ENCODE measurements at regions not wholly inside any gene's neighbourhood (a gene's known extent, or its start where the extent isn't known, plus 50 kb on each side); places are given as distances from the start of the nearest gene placed in this dataset.

DNA sequence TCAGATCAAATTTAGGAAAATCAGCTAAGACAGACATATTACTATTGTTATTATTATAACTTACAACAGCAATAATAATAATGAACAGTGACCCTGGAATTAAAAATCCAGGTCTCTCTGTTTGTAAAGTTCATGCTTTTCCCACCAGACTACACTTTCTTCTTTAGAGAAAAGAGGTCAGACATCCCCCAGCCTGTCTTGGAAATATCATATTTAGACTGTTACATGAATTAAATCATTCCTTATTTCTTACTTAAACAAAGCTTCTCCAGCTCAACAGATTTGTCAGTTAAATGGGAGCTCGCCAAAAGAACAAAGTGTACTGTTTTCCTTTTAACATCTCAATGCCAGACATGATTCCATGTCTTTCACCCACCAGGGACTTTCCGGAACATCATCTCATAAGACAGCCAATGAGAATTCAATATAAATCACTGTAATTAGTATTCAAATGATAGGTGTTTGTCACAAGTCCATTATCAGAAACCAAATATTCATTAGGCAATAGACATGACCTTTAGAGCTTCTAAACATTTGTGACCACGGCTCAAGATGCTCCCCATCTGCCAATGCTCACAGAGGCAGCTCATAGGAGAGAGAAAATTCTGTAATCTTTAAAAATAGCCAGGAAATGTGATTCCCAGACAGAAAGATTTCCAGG lies 351.9 kb downstream of the ENC1 start:
- DNase-seq (ENCODE audit: low spot score), result no peak

DNA sequence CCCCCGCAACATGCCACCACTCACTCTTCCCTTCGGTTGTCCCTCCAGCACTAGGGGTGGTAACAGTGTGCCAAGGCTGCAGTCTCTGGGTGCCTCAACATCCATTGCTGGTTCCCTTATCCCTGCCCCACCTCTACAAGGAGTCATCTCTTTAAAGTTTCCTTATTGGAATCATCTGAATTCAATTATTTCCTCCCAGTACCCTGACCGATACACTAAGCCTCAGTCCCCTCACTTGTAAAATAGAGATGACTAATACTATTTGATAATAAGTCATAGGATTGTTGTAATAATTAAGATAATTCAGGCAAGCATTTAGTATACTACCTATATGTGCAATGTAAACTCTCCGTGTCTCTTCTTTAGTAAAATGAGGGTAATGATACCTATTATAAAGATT lies 352.5 kb downstream of the ENC1 start:
- DNase-seq (ENCODE audit: low spot score), result no peak

DNA sequence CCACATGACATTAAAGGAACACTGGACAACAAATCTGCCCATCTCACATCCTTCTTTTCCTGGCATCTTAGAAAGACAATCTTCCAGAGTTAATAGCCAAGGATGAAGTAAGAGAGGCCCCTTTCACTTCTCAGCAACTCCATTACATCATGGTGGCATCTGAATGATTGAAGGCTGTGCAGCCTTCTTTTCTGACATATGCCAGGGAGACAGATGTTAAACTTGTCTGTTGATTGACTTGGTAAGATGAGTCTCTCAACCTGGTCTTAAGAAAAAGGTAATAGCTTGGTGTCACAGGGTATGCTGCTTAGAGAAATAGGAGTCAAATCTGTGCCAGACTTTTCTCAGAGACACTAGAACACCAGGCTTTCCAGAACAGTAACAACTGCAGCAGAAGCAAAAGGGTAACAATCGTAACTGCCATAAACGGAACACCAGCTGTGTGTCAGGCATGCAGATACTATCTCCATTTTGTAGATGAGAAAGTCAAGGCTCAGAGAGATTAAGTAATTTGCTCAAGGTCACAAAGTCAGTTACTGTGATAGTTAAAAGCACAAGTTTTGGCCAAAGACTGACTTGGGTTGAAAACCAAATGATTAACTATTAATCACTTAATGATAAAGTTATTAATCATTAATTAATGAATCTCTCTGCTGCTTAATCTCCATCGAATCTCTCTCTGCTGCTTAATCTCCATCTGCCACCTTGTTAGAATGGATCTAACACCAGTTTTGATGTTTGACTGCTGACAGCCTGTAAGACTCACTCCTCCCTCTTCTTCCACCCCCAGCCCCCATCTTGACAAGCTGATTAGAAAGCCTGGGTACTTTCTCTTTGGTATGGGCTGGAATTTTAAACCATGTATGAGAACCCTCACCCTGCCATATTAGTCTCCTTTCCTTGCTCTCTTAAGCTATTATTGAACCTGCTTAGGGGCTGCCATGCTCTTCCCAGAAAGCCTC lies 353.5 kb downstream of the ENC1 start:
- DNase-seq (ENCODE audit: low spot score), result no peak

DNA sequence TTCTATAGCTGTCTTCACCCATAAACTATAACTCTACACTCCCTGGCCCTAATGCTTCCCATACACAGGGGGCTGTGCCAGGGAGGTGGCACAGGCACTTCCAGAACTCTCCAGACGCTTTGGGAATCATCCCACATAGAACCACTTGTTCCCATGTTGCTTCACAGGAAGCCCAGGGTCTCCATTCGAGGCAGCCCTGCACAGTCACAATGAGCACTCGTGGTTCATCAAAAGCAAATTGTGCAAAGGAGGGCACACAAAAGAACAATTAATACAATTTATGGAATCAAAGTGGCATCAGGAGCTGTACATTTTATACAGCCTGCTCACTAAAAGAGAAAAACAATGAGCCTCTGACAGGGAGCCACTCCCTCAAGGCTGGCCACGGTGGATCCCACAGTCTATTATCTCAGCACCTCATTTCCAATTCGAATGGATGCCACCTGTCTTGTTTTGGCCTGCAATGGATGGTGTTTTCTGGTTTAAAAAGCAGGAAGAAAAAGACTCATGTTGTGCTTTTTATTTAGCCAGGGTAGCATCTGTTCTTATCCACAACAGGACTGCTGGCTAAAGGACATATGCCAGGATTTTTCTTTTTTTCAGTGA lies 354.8 kb downstream of the ENC1 start:
- DNase-seq (ENCODE audit: low spot score), result no peak

DNA sequence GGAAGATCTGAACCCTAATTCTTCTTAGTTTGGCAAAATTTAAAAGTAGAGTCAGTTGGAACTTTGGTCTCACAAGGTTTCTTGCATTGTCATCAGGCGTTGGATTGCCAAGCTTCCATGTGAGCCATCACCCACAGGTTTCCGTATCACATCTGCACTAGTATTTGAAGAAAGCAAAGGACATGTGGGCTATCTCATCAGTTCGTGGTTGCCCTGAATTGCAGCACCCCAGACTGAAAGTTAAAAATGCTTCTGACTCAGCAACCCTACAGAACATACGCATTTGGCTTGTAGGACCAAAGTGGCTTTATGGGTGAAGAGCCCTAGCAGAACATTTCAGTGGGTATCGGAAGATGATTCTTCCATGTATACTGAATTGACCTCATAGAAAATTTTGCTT lies 358.0 kb downstream of the ENC1 start:
- DNase-seq (ENCODE audit: low spot score), result no peak

DNA sequence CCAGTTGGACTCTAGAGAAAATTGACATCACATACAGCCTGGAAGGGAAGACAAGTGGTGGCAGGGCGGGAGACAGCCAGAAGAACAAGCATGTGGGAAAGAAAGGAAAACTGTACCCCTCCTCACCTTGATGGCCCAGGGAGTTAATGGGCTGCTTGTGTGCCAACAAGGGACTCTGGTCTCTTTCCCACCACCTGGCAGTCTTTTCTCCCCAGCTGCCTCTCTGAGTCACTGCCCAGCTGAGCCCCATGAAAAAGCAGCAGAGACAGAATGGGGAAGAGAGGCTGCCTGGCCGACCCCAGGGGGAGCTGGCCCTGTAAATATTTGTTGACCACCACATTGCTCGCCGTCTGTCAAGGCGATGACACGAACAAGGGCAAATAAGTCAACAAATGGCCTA lies 359.4 kb downstream of the ENC1 start:
- no peak for DNase-seq (ENCODE audit: low spot score)

DNA sequence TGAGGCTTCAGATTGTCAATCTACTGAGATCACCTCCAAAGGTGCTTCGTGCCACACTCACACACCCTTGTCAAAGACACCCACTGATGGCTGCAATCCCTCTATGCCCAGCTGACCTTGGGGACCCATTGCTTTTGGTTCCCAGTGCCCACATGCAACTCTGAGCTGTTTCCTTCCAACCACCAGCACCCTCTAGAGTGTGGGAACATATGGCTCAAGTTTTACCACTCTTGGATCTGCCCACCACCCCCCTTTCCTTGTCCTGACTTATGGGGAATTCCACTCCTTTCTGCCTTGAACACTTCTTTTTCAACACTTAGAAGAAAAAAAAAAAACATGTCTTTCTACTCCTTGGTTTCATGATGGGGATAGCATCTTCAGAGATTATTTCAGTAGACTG lies 360.2 kb downstream of the ENC1 start:
- DNase-seq (ENCODE audit: low spot score), result no peak

DNA sequence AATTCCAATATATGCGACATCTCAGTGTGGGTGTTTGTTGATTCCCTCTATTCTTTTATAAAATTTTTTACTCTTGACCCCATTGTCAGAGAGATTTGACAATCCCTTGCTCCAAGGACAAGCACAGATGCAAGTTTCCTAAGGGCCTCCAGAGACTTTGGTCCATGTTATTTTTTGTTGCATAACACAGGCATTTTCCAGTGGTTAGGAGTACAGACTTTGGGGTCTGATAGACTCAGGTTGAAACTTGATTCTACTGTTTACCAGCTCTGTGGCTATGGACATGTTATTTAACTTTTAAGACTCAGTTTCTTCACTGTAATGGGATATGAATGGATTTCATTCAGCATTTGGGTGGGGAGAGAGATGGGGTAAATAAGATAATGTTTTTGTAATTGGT lies 361.3 kb downstream of the ENC1 start:
- DNase-seq (ENCODE audit: low spot score), result no peak

DNA sequence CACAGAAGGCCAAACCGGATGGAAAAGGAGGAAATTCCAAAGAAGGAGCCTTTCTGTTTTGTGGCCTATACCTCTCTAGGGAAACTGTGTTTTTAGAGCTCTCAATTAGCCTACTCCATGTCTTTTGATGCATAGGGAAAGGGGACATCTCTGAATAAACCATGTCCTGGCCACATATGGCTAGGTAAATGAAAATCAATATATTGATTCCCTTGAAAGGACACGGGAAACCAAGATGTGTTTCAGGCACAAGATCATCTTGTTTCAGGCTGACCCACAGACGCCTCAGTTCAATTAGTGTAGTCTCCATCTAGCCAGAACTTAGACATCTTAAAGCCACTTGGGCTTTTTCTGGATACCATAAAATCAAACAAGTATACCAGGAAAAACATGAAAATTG lies 363.1 kb downstream of the ENC1 start:
- DNase-seq (ENCODE audit: low spot score), result no peak

DNA sequence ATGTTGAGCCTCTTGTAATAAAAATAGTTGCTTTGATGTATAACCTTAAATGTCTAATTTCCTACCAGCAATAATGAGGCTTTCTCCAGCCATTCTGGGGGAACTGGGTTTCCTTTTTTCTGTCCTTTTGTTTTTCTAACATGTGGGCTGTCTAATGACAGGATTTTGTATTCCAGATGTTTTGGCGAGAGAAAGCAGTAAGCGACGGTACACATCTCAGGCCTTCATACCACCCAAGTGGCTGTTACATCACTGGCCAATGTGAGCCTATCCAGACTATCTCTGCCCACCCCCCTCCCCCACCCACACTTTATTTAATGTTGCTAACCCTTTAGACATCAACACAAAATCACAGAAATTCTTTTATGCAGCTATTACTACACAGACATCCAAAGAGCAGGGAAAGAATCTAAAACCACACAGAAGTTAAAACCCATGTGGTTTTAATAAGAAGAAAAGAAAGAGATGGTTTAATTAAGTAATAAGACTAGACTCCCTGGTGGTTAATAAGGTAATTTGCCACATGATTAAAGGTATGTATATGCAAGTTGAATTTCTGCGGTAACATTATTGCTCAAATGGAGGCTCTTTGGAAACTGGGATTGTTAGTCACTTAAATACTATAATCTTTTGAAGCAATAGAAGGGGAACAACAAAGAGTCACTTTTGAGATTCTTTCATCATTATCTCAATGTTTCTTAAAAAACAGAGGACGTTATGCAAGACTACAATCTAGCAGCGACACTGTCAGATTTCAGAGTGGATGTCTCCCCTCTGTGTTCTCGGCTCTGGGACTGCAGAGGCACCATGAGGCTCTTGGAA lies 365.1 kb downstream of the ENC1 start:
- no peak for DNase-seq (ENCODE audit: low spot score)

DNA sequence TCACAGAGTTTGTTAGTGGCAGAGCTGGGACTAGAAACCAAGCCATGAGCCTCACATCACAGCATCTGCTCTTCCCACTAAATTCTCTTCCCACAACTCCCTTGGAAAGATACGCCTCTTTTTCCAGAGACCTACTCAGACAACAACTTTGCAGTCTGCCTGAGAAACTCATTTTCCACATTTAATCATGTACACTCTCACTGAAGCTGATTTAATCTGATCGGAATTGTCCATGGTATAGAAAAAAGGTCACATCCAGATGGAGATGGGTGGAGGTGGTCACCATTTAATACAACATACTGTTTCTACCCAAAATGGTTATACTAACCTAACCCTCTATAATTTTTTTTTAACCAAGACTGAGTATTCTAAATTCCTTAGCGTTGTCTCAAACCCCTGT lies 366.2 kb downstream of the ENC1 start:
- no peak for DNase-seq (ENCODE audit: low spot score)

DNA sequence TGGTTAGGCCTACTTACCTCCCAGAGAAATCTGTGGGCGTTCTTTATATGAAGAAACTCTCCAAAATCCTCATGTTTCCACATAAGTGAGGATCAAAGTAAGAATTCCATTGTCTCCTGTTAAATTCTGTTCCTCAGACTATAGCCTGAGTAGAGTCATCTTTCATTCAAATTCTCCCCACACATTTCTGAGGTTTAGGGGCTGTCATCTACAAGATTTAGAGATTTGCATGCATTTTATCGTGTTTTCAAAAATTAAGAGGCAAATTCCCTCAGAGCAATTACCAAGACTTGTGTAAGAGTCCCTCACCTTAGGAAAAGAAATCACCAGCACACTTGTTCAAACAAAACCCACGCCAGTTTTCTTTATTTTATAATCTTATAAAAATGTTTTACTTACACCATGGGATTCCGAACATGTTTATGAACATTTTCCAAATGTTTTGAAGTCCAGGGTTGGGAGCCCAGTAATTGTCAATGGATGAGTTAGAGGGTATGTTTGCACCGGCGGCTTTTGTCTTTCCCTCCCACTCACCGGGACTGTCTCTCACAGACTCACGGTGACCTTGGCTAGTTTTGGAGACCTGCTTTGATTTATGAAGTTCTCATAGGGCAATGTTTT lies 367.6 kb downstream of the ENC1 start:
- no peak for DNase-seq (ENCODE audit: low spot score)

DNA sequence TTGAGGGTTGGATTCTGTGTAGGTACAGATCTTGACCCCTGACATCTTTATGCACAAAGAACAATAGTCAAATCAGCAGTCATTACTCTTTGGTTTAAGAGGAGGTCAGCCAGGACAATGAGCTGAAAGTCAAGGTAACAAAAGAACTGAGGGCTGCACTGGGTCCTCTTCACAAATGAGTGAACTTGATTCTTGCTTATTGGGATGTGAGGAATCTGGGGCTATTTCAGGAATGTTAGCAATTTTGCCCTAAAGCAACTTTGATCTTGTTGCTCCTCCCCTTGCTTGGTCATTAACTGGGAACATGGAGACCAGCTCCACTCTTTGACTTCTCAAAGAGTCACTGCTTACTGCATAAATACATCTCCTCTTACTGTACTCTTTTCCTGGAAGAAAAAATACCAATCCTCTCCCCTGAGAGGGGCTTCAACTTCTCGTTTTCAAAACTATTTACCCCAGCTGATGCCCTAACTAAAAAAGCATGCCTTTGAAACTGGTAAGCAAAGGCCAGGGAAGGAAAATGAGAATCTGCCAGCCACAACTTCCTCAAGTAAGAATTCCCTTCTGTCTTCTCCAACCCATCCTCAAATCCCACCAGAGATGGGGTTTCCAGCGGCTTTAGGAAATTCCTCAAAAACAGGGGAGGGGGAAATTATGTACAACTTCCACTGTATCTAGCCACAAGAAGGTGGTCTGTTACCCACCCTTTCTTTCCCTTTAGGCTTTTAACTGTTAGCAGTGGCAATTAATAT lies 368.3 kb downstream of the ENC1 start:
- DNase-seq (ENCODE audit: low spot score), result no peak

DNA sequence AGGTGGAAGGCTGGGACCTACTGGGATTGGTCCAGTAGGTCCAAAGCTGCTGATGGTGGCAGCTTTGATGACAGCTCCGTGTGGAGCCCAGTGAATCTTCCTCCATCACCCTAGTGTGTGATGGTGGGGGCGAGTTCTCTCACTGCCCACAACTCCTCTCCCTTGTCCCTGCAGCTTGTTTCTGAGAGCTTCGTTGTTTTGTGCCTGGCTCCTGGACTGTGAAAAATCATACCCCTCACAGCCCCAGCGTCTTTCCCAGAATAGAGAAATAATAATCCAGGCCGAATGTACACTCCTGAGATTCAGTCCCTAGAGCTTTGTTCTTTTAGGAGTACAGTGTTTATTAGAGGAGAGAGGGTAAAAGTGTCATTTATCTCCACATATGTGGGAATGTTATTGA lies 372.2 kb downstream of the ENC1 start:
- DNase-seq (ENCODE audit: low spot score), result no peak

DNA sequence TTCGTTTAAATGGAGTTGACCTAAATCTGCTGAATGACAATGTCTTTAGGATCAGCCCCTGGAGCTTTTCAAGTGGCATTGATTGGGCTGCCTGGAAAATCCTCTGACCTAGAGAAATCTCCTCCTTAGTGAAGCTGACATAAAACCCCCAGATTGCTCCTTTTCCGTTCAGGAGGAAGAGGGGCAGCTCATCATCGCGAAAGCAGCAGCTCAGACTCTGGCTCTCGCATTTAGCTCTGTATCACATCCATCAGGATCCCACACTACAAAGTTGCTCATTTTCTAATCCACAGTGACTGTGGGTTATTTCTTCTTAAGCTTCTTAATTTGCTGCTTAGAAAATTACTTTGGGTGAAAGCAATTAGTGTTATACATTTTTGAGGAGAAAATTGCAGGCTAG lies 373.7 kb downstream of the ENC1 start:
- no peak for DNase-seq (ENCODE audit: low spot score)

DNA sequence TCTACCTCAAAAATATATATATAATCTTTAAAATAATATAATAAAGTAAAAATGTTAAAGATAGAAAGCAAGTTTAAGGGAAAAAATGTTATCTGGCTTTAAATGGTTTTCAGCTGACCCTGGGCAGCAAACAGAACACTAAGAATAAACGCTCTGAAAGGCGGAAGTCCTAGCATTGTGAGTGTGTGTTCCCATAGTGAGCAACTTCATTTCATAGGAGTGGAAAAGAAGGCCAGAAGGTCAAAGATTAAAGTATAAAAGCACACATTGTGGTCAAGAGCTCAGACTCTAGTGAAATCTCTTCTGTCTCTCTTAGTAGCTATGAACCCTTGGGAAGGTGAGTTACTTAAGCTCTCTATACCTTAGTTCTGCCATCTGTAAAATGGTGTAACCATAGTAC lies 374.4 kb downstream of the ENC1 start:
- DNase-seq (ENCODE audit: low spot score), result no peak

DNA sequence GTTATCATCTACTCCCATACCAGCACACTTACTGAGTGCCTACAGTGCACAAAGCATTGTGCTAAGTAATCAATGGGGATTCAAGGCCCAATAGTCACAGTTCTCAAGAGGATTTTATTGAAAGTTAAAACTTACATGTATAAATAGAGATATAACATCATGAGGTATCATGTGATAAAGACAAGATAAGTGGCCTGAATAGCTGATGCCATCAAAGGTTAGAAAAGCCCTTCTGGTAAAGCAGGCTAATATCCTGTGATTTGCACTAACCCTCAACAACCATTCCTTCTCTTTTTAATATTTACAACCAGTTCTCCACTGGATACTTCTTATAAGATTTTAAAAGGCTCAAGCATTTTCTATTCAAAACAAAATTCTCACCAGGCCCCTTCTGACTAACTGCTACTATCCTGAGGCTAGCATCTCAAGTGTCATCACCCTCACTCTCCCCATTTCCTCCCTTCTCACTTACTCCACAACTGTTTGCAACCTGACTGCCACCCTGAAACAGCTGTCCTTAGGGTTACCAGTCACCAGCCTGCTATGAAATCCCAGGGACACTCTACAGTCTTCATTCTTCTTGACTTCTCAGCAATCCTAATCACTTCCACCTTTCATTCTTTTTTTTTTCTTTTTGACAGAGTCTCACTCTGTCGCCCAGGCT lies 377.9 kb downstream of the ENC1 start:
- DNase-seq (ENCODE audit: low spot score), result no peak

DNA sequence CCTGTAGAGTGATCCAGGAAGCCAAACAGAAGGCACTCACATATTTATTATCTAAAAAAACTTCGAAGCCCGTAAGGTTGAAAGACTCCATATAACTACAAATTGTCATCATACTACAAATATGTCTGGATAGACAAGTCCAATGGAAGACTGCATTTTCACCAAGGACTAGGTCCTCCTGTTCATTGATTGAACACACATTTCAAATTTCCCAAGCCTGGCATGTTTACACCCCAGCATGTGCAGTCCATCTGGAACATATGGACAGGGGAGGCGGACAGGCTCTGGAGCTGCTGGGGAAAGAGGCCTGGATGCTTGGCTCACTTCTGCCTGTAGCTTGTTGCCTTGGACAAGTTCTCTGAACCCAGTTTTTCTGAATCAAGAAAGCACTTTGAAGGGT lies 378.7 kb downstream of the ENC1 start:
- DNase-seq (ENCODE audit: low spot score), result no peak

DNA sequence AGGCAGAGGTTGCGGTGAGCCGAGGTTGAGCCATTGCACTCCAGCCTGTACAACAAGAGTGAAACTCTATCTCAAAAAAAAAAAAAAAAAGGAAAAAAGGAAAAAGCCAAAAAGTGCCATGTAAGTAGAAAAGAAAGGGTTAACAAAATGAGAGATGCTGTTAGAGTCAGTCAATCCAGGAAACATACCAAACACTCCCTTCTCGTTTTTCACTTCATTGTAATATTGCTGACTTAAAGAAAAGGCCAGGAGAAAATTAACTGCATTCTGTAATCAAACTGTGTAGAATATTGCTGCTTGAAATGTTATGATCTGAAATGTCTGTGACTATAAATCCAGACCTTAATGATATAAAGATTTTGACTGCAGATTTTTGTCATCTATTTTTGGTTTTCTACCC lies 379.1 kb downstream of the ENC1 start:
- no peak for DNase-seq (ENCODE audit: low spot score)

DNA sequence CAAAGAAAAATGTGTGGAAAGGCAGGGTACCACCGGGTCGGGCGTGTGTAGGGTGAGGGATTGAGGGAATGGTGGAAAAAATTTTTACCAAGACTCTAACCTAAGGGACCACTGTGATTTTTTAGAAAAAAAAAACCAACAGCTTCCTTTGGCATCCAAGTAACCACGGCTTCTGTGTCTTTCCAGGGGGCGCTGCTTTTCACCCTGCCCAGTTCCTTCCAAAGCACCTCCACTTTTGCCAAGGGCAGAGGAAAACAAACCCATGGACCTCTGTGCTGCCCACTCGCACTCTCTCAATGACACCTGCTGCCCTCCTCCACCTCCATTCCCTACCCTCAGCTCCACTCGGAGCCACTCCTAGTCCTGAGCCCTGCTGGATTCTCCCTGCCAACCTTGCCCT lies 381.0 kb downstream of the ENC1 start:
- no peak for DNase-seq (ENCODE audit: low spot score)

DNA sequence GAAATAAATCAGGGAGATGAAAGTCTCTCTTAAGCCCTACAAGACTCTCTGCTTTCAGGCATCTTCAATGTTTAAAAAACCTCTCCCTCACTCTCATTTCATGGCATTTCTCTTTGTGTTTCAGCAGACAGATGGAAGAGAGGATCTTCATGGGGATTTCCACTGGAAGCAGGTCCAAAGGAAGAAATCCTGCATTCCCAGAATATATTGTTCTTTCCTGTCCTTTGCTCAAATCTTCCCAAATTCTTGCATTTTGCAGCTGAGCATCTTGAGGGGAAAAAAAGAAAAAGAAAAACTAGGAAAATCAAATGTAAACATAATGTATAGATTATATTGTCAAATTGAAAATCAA lies 382.2 kb downstream of the ENC1 start:
- DNase-seq (ENCODE audit: low spot score), result no peak
